Mucosa of gallbladder (tissue), 1 donor: ENCODE measurements at regions not wholly inside any gene's neighbourhood (a gene's known extent, or its start where the extent isn't known, plus 50 kb on each side); places are given as distances from the start of the nearest gene placed in this dataset.
"Not testable (repeated sequence)": the region's sequence is repeated elsewhere in the genome, so short reads cannot be mapped to it uniquely, and the experiment has no call there.

ENCODE experiments used
- DNase-seq: peaks from one replicate; pipeline ENCODE4 v3.0.0-alpha.2; 2020; ENCODE audit warnings: low spot score
- donor health status: DM: no; HTN: no; CAD: no.

GRCh38 chr10:15921423-15921945 is 61.2 kb upstream of the MINDY3 start:
- not testable (repeated sequence) for DNase-seq

- DNase-seq, result no peak
Observed at GRCh38 chr10:15931376-15931775, 71.1 kb upstream of the MINDY3 start.

DNA sequence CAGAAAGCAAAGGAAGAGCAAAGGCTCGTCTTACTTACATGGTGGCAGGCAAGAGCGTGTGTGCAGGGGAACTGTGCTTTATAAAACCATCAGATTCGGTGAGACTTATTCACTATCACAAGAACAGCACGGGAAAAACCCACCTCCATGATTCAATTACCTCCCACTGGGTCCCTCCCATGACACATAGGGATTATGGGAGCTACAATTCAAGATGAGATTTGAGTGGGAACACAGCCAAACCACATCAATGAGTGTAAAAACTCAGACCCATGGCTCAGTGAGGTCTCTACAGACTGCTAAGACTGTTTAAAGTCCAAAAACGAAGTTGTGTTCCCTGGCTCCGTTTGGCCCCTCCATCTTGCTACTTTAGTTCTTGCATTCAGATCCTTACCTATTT is 79.2 kb upstream of the MINDY3 start:
- not testable (repeated sequence) for DNase-seq

- DNase-seq, result no peak
Observed at GRCh38 chr10:15943426-15943825, 83.1 kb upstream of the MINDY3 start.

- DNase-seq, result no peak
Observed at GRCh38 chr10:15954188-15954587, 93.9 kb upstream of the MINDY3 start.

DNA sequence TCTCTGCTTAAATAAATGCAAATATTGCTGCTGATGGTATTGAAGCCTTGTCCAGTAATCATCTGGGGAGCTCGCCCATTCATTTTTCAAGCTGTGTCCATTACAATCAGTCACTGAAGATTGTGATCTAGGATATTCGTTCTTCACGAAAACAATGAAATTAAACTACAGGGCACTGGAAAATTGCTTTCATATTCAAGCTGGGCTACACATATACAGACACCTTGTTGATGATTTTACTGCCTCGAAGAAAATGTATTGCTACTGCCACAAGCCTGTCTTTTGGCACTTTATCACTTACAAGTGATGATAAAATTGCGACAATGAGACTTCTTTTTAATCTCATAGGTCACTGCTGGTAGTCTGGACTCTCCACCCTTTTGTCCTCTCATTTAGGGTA is 100.0 kb upstream of the MINDY3 start:
- DNase-seq, result no peak

- not testable (repeated sequence) for DNase-seq
Observed at GRCh38 chr10:15972736-15973135, 112.4 kb upstream of the MINDY3 start.

GRCh38 chr10:15985690-15986089 is 125.4 kb upstream of the MINDY3 start:
- no peak for DNase-seq

GRCh38 chr10:15990535-15991129 is 130.3 kb upstream of the MINDY3 start:
- DNase-seq, result no peak

GRCh38 chr10:15997313-15997712 is 137.0 kb upstream of the MINDY3 start:
- DNase-seq, result no peak

DNA sequence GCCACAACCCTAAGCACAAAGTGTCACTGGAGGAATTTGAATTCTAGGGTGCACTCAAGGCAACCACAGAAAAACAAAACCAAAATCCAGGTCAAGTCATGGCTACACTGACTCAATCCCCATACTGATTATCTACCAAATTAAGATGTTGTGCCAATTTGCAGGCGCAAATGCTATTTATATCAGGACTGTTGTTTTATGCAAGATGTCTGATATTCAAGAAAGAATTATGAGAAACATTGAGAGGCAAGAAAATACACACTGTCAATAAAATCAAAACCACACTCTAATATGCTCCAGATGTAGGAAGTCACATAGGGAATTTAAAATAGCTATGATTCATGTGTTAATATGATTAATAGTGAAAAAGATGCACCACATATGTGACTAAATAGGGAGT is 141.3 kb upstream of the MINDY3 start:
- DNase-seq, result no peak

GRCh38 chr10:16009785-16010184 is 149.5 kb upstream of the MINDY3 start:
- DNase-seq, result no peak

DNA sequence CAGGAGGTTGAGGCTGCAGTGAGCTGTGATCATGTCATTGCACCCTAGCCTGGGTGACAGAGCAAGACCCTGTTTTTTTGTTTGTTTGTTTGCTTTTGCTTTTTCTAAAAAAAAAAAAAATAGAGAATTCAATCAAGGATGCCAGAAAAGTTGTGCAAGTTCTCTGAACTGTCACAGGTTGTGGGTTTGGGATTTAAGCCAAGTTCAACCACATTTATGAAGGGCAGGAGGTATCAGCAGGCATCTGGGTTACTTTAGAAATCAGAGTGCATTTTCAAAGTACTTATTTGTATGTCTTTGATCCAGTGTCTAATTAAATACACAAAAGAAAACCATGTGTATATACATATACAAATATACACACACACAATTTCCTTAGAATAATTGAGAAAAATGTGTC is 151.2 kb upstream of the MINDY3 start:
- no peak for DNase-seq

DNA sequence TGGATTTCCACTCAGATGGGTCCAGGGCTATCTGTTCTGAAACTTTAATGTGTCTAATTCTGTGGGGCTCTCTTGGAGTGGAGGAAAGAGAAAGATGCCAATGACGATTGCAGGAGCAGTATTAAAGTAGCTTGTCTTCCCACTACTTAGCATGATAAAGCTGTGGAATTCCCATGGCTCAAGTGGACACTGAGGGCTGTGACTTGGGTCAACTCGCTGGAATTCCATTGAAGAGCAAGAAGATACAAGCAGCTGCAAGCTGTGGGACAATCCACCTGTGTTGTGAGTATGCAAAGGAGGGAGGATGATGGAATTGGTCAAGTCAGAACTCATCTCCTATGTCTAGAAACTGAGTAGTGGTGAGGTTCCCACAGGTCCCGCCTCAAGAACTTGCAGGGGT is 154.2 kb upstream of the MINDY3 start:
- DNase-seq, result no peak

GRCh38 chr10:16016688-16017087 is 156.4 kb upstream of the MINDY3 start:
- DNase-seq, result no peak

GRCh38 chr10:16020836-16021235 is 160.5 kb upstream of the MINDY3 start:
- no peak for DNase-seq

- DNase-seq, result not testable (repeated sequence)
Observed at GRCh38 chr10:16026832-16027231, 166.5 kb upstream of the MINDY3 start.

- DNase-seq, result no peak
Observed at GRCh38 chr10:16030562-16030961, 170.3 kb upstream of the MINDY3 start.

DNA sequence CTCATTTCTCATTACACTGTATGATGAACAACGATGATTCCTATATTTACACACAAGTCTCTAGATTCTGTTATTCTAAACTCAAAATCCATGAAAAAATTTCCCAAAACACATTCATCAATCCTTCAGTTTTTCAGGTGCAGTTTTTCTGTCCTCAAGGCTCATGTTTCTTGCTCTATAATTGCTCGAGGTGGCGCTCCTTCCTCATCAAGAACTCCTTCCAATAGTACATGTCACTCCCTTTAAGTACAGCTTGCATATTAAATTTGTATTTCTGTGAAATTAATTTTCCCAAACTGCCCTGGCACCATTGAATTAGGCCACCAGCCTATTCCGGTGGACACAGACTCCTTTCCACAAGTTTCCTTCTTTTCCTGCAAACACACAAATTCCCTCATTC is 188.7 kb upstream of the MINDY3 start:
- DNase-seq, result no peak

- DNase-seq, result no peak
Observed at GRCh38 chr10:16049782-16050181, 189.5 kb upstream of the MINDY3 start.

DNA sequence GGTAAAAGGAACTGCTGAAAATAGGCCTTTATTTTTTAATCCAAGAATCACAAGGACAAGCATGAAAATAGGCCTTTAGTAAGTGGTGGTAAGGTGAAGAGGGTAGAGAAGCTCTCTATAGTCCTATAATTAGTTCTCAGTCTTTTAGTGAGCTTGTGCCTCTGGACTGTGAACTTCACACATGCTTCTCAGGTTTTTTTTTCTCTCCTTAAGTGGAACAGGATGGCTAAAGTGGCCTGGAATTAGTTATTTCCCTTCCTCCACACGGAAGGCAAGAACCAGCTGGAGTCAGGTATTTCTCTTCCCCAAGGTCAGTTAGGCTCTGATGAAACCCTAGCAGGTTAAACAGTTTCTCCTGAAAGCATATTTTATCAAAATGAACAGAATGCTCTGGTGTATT is 203.0 kb upstream of the MINDY3 start:
- no peak for DNase-seq

- not testable (repeated sequence) for DNase-seq
Observed at GRCh38 chr10:16083551-16083950, 223.2 kb upstream of the MINDY3 start.

GRCh38 chr10:16105082-16105481 is 244.8 kb upstream of the MINDY3 start:
- DNase-seq, result no peak
